Bronchial epithelial cell (primary cell): ENCODE measurements at regions not wholly inside any gene's neighbourhood (a gene's known extent, or its start where the extent isn't known, plus 50 kb on each side); places are given as distances from the start of the nearest gene placed in this dataset.

Source experiments
- DNase-seq: peaks from one replicate; pipeline ENCODE4 v3.0.0-alpha.2; 2010; ENCODE audit warnings: low read depth
- FAIRE-seq: peaks from 2 replicates; lab custom pipeline; 2011; peaks lifted over from hg19 to GRCh38; lab: Jason Lieb, UNC
- H3K27me3 ChIP-seq: 2 replicates; pipeline ENCODE4 v1.5.1; 2011; ENCODE audit warnings: low read length; ENCODE audit not compliant: control insufficient read depth, insufficient read depth
- H3K36me3 ChIP-seq: 2 replicates; pipeline ENCODE4 v1.5.1; 2011; ENCODE audit warnings: low read length; ENCODE audit not compliant: control insufficient read depth, insufficient read depth
- H3K4me3 ChIP-seq: 2 replicates; pipeline ENCODE4 v1.5.1; 2011; ENCODE audit warnings: mild to moderate bottlenecking, low read depth, low read length, control low read depth
- CTCF ChIP-seq: IDR thresholded peaks from 2 replicates; pipeline ENCODE4 v1.5.1; 2011; ENCODE audit warnings: mild to moderate bottlenecking, moderate library complexity, low read length, control low read depth, inconsistent platforms; ENCODE audit not compliant: insufficient read depth, severe bottlenecking

- TF ChIP-seq CTCF, result no peak
- no peak for FAIRE-seq
- DNase-seq, result no peak
- H3K27me3 ChIP-seq, result no peaks in the 10 kb centered on the region
- no peaks in the 10 kb centered on the region for H3K36me3 ChIP-seq
- H3K4me3 ChIP-seq, result no peak overlapping the region
Measured at GRCh38 chr3:157700405-157700804, 197.2 kb upstream of the VEPH1 start.

- H3K36me3 ChIP-seq, result no peaks in the 10 kb centered on the region
- no peak for DNase-seq
- no peaks in the 10 kb centered on the region for H3K27me3 ChIP-seq
- no peak for TF ChIP-seq CTCF
- no peak for FAIRE-seq
- no peak overlapping the region for H3K4me3 ChIP-seq
Measured at GRCh38 chr3:157695586-157695985, 192.4 kb upstream of the VEPH1 start.

GRCh38 chr3:157695103-157695502, 191.9 kb upstream of the VEPH1 start:
- TF ChIP-seq CTCF, result no peak
- Histone ChIP-seq H3K27me3 (no peaks in the 10 kb centered on the region), H3K36me3 (no peaks in the 10 kb centered on the region), H3K4me3 (no peak overlapping the region)
- FAIRE-seq (no peak), DNase-seq (no peak)

GRCh38 chr3:157693762-157694161, 190.5 kb upstream of the VEPH1 start:
- TF ChIP-seq CTCF, result no peak
- Histone ChIP-seq H3K4me3 (no peak overlapping the region), H3K36me3 (no peaks in the 10 kb centered on the region), H3K27me3 (no peaks in the 10 kb centered on the region)
- DNase-seq, result no peak
- FAIRE-seq, result no peak

GRCh38 chr3:157692468-157692867, 189.3 kb upstream of the VEPH1 start:
- DNase-seq, result no peak
- no peaks in the 10 kb centered on the region for H3K27me3 ChIP-seq
- no peaks in the 10 kb centered on the region for H3K36me3 ChIP-seq
- TF ChIP-seq CTCF, result no peak
- no peak for FAIRE-seq
- no peak overlapping the region for H3K4me3 ChIP-seq

- Histone ChIP-seq H3K36me3 (no peaks in the 10 kb centered on the region), H3K4me3 (no peak overlapping the region), H3K27me3 (no peaks in the 10 kb centered on the region)
- FAIRE-seq (no peak), DNase-seq (no peak)
- TF ChIP-seq CTCF, result no peak
Measured at GRCh38 chr3:157683668-157684067, 180.5 kb upstream of the VEPH1 start.
